DMS114 treated with DMSO at 0.1 percent for 48 hours (cell line): ENCODE measurements at regions not wholly inside any gene's neighbourhood (a gene's known extent, or its start where the extent isn't known, plus 50 kb on each side); places are given as distances from the start of the nearest gene placed in this dataset.
"Not testable (repeated sequence)": the region's sequence is repeated elsewhere in the genome, so short reads cannot be mapped to it uniquely, and the experiment has no call there.

Experiments used
- DNase-seq: peaks from one replicate; lab custom pipeline; 2025; ENCODE audit not compliant: unreplicated experiment; lab: John Stamatoyannopoulos, UW

DNA sequence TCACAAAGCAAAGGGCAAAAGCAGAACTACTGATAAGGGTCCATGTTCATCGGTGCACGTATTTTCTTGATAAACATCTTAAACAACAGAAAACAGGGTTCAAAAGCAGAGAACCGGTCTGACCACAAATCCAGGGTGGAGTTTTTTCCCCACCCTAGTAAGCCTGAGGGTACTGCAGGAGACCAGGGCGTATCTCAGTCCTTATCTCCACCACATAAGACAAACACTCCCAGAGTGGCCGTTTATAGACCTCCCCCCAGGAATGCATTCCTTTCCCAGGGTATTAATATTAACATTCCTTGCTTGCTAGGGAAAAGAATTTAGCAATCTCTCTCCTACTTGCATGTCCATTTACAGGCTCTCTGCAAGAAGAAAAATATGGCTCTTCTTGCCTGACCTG lies 567.9 kb upstream of the HS3ST1 start:
- DNase-seq = not testable (repeated sequence)

DNA sequence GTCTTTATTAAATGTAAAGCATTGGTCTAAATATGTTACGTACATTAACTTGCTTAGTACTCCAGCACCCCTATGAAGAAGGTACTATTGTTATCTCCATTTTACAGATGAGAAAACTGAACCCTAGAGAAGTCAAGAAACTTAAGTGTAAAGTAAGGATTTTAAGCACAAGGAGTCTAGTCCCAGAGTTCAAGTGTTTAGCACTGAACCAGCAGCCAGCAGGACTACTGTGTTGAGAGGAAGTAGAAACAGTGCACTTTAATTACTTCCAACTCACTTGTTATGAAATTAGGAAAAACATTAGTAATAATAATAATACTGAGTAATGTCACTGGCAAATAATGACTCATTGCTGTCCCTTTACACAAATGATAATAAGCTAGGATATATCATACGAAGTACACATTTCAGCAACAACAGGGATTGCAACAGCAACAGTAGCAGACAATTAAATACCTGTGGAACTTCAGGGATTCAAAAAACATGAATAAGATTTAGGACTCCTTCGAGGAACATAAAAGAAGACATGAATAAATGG lies 548.1 kb upstream of the HS3ST1 start:
- DNase-seq = no peak

DNA sequence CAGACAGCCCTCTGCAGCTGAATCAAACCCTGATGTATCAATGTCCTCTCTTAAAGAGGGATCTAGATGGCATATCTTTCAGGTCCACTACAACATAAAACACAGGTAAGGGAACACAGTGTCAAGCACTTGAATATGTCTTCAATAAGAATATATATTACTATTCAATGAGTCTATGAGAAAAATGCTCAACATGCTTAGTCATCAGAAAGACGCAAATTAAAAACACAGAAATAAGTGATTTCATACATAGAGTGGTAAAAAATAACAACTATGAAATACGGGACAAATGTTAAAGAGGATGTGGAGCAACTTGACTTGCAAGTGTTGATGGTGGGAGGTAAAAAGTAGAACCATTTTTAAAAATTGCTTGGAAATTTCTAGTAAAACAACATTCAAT lies 544.6 kb upstream of the HS3ST1 start:
- DNase-seq = no peak

DNA sequence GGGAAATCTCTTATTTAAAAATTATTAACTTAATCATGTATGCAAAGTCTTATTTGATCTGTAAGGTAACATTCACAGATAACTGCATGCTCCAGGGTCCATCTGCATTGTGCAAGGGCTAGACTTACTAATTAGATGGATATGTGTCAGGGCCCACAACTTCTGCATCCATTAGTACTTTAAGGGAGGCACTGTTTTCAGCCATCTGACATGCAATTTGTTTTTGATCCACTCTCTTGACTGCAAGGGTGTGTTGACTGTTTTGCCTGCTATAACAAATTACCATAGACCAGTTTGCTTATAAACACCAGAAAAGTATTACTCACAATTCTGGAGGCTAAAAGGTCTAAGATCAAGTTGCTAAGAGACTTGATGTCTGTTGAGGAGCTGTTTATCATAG lies 542.1 kb upstream of the HS3ST1 start:
- DNase-seq = no peak

DNA sequence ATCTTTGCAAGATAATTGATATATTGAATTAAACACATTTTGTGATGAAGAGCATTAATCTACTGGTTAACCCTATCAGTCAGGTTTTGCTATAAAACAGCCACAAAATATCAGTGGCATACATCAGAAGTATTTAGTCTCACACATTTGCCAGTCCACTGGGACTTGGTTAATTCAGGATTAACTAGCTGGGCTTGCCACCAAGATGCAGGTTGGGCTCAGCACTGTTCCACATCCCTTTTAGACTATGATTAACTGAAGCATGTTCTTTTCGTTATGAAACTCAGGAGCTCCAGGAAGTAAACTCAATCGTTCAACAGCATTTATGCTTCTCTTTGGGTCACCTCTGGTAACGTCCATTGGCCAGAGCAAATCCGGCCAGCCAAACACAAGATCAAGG lies 538.1 kb upstream of the HS3ST1 start:
- DNase-seq = no peak

DNA sequence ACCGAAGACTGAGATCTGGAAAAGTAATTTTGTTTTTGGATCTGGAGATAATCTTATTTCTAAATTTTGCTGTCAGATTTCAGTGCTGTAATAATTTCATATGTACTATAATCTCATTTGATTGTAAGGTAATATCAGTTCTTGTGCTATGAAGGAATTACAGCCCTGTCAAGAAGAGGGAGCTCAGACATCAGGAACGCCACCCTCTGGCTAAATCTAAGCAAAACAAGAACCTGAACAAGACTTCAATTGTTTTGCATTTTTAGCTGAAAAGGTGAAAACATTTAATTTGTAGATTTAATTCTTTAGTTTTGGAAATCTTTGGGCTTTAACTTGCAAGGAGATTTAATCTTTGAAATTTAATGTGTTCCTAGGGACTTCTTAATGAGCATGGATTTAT lies 525.4 kb upstream of the HS3ST1 start:
- peak; percentile 1 for DNase-seq

DNA sequence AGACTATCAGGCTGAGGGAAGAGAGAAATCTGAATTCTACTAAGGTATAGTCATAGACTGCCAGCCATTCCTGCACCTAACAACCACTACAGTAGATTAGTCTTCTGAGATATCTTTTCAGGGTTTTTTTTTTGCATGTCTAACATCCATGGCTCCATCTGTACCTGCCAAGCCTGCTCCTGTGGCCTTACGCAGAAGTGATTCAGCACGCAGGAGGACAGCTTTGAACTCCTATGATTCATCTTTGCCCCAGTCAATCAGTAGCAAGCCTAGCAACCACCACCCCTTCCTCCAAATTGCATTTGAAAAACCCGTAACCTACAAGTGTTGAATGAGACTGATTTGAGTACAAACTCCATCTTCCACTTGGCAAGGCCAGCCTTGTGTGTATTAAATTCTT lies 520.7 kb upstream of the HS3ST1 start:
- DNase-seq = no peak

DNA sequence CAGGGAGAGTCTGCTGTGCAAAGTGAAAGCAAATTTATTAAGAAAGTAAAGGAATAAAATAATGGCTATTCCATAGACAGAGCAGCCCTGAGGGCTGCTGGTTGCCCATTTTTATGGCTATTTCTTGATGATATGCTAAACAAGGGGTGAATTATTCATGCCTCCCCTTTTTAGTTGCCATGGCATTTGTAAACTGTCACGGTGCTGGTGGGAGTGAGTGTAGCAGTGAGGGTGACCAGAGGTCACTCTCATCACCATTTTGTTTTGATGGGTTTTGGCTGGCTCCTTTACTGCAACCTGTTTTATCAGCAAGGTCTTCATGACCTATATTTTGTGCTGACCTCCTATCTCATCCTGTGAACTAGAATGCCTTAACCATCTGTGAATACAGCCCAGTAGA lies 518.9 kb upstream of the HS3ST1 start:
- not testable (repeated sequence) for DNase-seq

DNA sequence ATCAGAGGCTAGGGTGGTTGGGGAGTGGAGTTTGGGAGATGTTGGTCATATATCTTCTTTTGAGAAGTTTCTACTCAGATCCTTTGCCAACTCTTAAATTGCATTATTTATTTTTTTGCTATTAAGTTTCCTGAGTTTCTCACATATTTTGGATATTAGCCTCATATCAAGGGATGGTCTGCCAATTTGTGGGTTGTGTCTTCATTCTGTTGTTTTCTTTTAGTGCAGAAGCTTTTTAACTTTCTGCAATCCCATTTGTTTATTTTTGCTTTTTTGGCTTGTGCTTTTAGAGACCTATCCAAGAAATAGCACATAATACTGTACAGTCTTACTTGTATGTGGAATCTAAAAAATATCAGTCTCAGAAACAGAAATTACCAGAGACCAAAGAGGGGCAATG lies 509.2 kb upstream of the HS3ST1 start:
- no peak for DNase-seq

DNA sequence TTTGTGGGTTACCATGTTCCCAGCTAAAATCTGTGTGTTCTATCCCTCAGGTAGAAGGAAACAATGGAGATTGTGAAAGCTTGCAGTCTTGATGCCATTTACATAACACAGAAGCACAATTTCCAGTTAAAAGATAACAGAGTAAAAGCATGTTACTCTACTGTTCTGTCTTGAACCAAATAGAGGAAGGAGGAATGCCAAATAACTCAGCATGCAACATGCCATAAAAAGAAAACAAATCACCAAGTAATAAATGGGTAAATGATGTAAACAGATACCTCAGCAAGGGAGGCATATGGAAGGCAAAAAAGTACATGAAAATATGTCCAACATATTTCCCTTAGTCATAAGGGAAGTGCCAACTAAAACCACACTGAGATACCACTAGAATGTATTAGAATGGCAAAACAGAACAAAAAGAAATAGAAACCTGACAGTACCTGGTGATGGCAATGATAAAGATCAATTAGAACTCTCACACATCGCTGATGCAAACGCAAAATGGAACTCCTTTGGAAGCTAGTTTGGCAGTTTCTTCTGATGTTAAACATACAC lies 502.6 kb upstream of the HS3ST1 start:
- DNase-seq = no peak

DNA sequence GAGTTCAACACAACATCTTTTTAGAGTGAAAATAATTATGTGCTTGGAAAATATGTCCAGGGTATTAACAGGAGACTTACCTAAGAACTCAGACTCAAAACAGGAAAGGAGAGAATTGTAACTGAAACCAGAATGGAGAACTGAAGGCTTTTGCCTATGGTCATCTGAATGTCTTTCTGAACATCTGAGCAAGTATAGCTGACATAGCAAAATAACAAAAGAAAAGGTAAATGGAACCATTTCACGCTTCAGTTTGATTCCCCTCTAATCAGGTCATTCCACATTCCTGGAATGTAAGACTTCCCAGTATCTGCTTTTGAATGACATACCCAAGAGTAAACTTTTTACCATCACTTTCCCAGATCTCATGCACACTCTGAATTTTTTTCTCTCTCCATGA lies 500.4 kb upstream of the HS3ST1 start:
- no peak for DNase-seq

DNA sequence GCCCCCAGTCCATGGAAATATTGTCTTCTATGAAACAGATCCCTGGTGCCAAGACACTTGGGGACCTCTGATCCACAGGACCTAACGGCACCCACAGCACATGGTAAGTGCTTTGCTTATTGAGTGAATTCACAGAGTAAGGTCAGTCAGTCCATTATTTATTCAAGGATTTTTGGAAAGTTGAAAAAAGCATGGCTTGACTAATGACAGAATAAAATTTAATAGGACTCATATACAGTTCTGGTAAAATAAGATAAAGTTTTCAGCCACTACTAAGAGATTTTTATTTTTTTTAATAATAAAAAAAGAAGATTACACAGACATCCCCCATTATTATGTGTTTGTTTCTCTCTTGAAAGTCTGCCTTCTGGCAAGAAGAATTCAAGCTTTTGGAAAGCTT lies 490.6 kb upstream of the HS3ST1 start:
- no peak for DNase-seq

DNA sequence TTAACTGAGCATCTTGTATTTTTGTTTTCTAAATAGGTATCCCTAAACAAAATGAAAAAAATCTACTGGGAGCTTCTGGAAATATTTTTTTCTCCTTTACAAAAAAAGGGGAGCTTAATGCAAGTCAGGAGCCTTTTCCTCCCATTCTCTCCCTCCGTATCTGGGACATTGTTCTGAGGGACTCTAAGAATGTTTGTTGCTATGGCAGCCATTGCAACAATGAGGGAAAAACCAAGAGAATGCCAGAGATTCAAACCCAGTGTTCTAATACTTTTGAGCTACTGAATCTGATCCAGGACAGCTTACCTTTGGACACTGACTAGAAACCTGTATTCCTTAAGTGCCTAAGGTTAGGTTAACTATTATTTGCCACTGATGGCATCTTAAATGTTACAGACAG lies 485.7 kb upstream of the HS3ST1 start:
- DNase-seq = no peak

DNA sequence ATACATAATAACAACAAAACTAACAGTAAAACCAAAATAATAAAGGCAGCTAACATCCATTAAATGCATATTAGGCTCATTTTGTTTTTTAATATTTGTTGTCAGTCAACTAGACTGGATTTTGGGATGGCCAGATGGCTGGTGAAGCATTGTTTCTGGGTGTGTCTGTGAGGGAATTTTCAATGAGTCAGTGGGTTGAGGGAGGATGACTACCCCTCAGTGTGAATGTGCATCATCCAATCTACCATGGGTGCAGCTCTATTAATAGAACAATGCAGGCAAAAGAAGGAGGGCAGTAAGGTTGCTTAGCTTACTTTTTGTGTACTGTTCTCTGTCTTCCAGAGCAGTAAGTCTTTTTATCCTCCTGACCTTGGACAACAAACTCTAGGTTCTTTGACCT lies 484.2 kb upstream of the HS3ST1 start:
- no peak for DNase-seq

DNA sequence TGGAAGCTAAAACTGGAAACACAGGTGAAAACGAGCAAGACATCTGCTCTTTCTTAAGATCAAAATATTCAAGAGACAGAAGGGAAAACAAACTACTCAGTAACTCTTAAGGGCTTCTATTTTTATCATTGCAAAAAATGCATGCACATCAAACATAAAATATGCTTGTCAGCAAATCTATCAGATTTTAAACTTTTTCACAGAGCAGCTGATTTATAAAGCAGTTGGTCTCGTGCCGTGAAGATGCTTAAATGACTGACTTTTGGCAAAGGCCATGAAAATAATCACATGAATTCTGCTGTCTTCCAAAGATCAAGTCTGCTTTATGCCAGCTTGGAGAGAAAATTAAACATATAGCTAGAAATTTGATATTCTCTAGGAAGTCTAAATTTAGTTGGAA lies 482.1 kb upstream of the HS3ST1 start:
- DNase-seq = no peak

DNA sequence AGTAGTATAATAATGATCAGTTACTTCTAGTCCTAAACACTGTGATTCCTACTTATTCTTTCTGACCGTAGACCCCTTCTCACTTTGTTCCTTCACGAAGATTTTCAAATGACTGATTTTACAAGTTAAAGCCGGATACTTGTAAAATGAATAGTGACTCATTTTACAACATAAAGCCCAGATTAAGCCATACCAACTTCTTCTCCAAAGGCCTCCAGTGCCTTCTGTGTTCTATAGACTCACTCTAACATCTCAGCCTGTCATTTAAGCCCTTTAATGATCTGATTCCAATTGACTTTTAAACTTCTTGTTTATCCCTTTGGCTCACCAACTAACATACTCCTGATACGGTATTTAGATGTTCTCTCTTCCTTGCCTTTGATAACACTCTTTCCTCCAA lies 480.0 kb upstream of the HS3ST1 start:
- no peak for DNase-seq

DNA sequence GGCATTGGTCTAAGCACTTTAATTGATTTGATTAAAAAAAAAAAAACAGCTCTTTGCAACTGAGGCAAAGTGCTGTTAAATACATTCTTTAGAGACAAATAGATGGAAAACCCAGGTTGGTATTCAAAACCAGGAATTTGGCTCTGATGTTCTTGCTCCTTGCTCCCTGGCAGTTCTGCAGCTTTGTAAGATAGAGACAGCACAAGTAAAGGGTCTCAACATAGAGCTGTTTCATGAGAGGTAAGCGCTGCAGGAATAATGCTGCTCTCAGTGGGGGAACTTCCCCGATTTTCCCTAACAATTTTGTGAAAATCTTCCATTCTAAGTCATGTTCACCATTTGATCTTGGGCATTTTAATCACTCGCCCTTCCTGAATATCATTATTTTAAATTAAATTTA lies 479.5 kb upstream of the HS3ST1 start:
- DNase-seq = no peak

DNA sequence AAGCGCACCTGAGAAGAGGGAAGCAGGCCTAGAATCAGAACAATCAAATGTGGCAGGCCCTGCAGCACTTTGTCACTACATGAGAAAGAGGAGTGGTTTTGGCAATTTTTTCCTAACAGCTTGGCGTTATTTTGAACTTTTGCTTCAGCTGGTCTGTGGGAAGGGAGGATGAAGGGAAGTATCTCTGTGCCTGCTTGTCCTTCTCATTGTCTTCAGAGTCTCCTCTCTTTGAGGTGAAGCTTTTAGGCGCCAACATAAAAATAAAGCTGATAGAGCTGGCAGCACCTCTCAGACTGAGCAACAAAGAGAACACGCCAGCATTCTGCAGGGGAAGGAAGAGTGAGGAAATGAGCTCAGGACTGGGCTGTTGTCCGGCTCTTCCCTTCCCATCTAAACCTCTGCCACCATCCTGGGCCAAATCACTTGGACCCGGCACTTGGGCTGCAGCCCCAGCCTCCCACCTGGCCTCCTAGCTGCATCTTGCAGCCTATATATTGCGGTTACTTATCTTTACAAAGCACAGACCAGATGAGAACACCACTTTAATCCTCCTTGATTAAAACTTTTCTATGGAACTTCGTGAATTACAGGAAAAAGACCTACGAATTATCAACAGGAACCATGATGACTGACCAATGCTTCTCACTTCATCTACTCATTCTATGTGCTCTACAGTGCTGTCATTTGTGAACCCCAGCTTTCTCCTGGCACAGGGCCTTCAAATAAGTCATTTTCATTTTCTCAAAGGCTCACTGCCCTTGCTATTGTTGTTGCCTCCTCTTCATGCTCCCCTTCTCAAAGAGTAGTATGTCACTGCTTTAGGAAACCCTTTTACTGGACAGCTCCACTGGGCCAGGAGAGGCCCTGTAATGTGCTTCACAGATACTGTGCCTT lies 476.4 kb upstream of the HS3ST1 start:
- DNase-seq = no peak

DNA sequence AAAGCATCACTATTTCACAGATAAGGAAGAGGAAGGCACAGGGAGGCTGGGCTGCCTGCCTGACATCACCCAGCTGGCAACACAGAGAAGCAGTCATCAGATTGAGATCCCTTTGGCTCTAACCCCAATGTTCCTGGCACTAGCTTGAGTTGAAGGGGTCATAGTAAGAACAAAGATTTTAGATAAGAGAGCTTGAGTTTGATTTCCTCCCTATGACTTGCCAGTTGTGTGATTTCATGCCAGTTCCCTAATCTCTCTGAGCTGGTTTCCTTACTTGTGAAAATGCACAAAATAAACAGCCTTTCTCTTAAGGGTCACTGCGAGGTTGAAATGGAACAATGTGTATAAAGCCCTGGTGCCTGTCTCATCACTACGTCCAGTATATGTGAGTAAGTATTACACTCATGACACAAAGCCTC lies 475.4 kb upstream of the HS3ST1 start:
- no peak for DNase-seq

DNA sequence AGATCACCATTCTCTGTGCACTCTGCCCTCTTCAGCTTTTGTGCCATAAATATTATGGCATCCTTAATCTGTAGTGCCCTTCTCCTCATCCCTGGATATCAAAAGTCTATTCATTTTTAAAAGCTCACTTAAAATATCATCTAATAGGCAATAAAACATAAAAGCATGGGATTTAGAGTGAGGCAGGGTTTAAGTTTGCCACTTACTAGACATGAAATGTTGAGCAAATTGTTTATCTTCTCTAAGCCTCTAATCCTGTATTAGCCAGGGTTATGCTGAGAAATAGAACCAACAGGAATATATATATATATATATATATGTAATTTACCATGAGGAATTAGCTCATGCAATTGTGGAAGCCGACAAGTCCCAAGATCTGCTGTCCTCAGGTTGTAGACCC lies 472.4 kb upstream of the HS3ST1 start:
- no peak for DNase-seq

DNA sequence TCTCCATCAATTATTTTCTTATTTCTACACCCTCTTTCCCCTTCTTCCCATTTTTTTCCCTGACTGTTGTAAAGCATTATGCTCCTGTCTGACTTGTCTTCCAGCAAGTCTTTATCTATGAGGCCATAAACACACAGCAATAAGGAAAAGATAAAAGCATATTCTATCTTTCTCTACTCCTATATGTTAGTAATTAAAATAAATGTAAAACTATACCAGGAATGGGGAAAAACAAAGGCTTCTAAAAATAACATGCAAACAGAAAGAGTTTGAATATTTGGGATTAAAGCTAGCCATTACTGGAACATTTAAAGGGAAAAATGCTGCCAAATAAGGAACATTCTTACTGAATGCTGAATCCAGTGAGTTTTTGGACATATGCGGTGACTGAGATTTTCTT lies 471.7 kb upstream of the HS3ST1 start:
- DNase-seq = no peak

DNA sequence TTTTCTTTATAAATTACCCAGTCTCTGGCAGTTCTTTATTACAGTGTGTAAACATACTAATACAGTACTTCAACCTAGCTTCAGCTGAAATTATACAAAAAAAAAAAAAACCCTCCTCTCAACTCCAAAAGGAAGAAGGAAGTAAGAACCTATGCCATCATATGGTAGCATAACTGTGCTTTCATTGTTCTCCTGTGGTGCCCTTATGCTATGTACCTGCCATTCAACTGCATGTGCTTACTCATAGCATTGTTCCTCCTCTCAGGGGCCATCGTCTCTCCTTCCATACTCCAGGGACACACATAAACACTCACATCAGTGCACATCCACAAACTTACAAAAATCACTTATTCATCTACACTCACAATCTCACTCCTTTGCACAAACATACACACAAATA lies 470.1 kb upstream of the HS3ST1 start:
- no peak for DNase-seq

DNA sequence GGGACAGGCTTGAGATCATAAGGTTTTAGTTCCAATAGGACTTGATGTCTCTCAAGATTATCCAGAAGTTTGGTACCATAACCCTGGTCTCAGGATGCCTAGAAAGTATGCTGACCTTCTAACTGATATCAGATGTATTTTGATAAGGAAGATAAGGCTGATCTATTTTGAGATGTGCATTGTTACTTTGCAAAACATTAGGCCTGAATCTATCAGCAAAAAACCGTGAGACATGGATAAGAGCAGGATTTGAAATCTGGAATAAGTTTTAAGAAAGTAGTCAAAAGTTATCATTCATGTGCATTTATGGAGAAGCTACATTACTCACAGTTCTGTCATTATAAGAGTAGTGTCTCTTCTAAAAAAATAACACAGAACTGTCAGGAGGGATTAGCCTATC lies 467.1 kb upstream of the HS3ST1 start:
- DNase-seq = no peak
